ENCODE measurements at regions not wholly inside any gene's neighbourhood (a gene's known extent, or its start where the extent isn't known, plus 50 kb on each side); places are given as distances from the start of the nearest gene placed in this dataset.
A peak's percentile ranks its signal among the peaks of the same experiment; 100 is the strongest.

DNA sequence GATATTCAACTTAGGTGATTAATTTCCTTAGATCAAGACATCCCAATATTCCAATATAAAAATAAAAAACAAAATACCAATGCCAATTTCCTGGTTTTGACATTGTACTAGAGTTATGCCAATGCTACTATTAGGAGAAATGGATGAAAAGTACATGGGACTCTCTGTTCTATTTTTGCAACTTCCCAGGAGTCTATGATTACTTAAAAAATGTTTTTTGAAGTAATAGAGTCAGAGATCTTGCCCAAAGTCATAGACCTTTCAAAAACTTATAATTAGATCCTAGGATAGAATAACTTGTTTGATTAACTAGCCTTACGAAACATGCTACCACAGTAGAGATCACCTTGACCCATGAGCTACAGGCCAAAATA, 73.6 kb upstream of the MAOA start:
- intact Hi-C loops (cut with DNase I): no loop called here
- H3K36me3 ChIP-seq (ENCODE audit: insufficient read depth in 1 of 2, low read depth in 1 of 2): no peaks in the 10 kb centered on the region
- DNase-seq (no peak), ATAC-seq (no peak)
- H3K9me3 ChIP-seq: no peaks in the 10 kb centered on the region
- H3K27me3 ChIP-seq (ENCODE audit: insufficient read depth in 3 of 3, low read length in 2 of 3): peaks cover 0 to 6% (median 0%) of the 10 kb centered on the region in 3 donors
- no peak overlapping the region for H3K27ac ChIP-seq
- no peaks in the 10 kb centered on the region for H3K4me1 ChIP-seq
- TF ChIP-seq, protein P1, sequence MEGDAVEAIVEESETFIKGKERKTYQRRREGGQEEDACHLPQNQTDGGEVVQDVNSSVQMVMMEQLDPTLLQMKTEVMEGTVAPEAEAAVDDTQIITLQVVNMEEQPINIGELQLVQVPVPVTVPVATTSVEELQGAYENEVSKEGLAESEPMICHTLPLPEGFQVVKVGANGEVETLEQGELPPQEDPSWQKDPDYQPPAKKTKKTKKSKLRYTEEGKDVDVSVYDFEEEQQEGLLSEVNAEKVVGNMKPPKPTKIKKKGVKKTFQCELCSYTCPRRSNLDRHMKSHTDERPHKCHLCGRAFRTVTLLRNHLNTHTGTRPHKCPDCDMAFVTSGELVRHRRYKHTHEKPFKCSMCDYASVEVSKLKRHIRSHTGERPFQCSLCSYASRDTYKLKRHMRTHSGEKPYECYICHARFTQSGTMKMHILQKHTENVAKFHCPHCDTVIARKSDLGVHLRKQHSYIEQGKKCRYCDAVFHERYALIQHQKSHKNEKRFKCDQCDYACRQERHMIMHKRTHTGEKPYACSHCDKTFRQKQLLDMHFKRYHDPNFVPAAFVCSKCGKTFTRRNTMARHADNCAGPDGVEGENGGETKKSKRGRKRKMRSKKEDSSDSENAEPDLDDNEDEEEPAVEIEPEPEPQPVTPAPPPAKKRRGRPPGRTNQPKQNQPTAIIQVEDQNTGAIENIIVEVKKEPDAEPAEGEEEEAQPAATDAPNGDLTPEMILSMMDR (IDR thresholded peaks at IDR 0.05): no peak
- no peak overlapping the region for H3K4me3 ChIP-seq
- 89 to 100% (median 89%) methylated on average over 1 of the region's 1 CpG for WGBS, 3 donors

DNA sequence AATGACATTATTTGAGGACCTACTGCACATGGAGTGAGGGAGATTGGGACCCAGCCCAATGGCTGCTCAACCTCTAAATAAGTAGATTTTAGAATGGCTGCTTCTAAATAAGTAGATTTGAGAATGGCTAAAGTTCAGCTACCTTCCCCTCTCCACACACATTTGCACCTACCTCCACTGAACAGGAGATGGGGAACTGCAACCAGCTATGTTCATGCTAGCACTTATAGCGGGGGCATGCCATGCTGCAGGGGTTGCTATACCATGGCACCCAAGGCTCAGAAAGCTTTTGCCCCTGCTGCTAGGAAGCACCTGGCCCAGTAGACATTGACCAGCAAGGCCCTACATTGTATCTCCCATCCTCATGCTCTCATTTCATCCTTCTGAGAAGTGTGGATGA, 70.2 kb upstream of the MAOA start:
- H3K27ac ChIP-seq: no peak overlapping the region
- intact Hi-C loops (cut with DNase I): no loop called here
- H3K36me3 ChIP-seq (ENCODE audit: insufficient read depth in 1 of 2, low read depth in 1 of 2): no peaks in the 10 kb centered on the region
- no peak overlapping the region for H3K4me3 ChIP-seq
- ATAC-seq (no peak), DNase-seq (no peak)
- no peaks in the 10 kb centered on the region for H3K4me1 ChIP-seq
- TF ChIP-seq, protein P1 (IDR thresholded peaks at IDR 0.05): no peak
- H3K27me3 ChIP-seq (ENCODE audit: insufficient read depth in 3 of 3, low read length in 2 of 3): peaks cover 0 to 6% (median 0%) of the 10 kb centered on the region in 3 donors
- no peaks in the 10 kb centered on the region for H3K9me3 ChIP-seq
- 86 to 94% (median 87%) methylated on average over 1 of the region's 1 CpG for WGBS, 3 donors

DNA sequence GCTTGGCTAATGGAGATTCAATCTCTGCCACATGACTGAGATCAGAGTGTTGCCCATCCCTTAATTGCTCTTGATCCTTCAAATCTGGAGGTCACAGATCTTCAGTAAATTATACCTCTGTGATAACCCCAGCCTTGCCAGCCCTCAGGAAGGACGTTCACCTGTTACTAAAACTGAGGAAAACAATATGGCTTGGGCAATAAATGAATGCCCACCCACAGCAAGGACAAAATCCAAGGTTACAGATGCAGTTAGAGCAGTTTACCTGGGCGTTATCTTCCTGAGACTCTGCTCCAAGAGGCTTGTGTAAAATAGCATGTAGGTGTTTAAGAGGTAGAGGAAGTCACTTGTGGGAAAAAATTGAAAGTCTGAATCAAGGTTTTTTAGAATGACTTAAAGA, 69.3 kb upstream of the MAOA start:
- 43 to 67% (median 61%) methylated on average over 2 of the region's 2 CpGs for WGBS, 3 donors
- no peaks in the 10 kb centered on the region for H3K36me3 ChIP-seq (ENCODE audit: insufficient read depth in 1 of 2, low read depth in 1 of 2)
- TF ChIP-seq, protein P1 (IDR thresholded peaks at IDR 0.05): no peak
- ATAC-seq: no peak
- no peak for DNase-seq
- H3K4me1 ChIP-seq: no peaks in the 10 kb centered on the region
- no peak overlapping the region for H3K4me3 ChIP-seq
- H3K27me3 ChIP-seq (ENCODE audit: insufficient read depth in 3 of 3, low read length in 2 of 3): peaks cover 0 to 6% (median 0%) of the 10 kb centered on the region in 3 donors
- intact Hi-C loops (cut with DNase I): no loop called here
- no peaks in the 10 kb centered on the region for H3K9me3 ChIP-seq
- H3K27ac ChIP-seq: no peak overlapping the region

DNA sequence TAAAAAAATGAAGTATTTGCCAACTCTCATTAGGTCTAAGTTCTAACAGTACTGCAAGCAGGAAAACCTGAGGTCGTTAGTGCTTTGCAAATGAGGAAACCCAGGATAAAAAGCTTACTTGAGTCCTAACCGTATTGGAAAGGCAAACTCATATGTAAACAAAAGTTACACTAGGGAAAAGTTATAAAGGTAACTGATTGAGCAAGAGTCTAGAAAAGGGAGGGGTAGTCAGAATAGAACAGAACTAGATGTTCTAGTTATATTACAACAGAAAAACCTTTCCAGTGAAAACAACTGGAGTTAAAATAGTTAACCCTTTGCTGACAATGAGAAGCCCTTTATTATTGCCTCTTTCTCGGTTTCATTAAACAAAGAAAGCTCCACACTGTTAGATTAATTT, 66.4 kb upstream of the MAOA start:
- ATAC-seq (peak in 3 of 4 donors; percentile 35 to 85 (median 45)), DNase-seq (no peak)
- H3K4me3 ChIP-seq: no peak overlapping the region
- intact Hi-C loops (cut with DNase I): no loop called here
- TF ChIP-seq, protein P1 (IDR thresholded peaks at IDR 0.05): no peak
- H3K36me3 ChIP-seq (ENCODE audit: insufficient read depth in 1 of 2, low read depth in 1 of 2): no peaks in the 10 kb centered on the region
- no peaks in the 10 kb centered on the region for H3K9me3 ChIP-seq
- no peaks in the 10 kb centered on the region for H3K27me3 ChIP-seq (ENCODE audit: insufficient read depth in 3 of 3, low read length in 2 of 3)
- 10 to 24% (median 15%) methylated on average over 3 of the region's 3 CpGs for WGBS, 3 donors
- no peak overlapping the region for H3K27ac ChIP-seq
- no peaks in the 10 kb centered on the region for H3K4me1 ChIP-seq

DNA sequence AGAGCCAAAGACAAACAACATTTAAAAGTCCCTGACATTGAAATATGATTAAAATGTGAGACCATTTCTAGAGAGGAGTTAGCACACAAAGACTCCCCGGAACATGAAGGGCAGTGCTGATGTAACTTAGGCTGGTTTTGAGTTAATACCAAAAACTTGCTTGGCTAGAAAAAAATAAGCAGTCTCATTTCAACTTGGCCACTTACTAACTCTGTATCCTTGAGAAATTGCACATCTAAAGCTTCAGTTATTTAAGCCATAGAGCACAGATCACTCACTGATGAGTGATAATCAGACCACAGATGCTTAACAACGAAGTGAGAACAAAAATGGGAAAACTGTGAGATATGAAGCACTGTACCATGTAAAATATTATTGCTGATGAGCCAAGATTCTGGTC, 65.9 kb upstream of the MAOA start:
- ATAC-seq (peak in 2 of 4 donors; percentile 26 to 59), DNase-seq (no peak)
- TF ChIP-seq, protein P1 (IDR thresholded peaks at IDR 0.05): no peak
- Histone ChIP-seq H3K36me3 (ENCODE audit: insufficient read depth in 1 of 2, low read depth in 1 of 2) (no peaks in the 10 kb centered on the region), H3K27ac (no peak overlapping the region), H3K4me1 (no peaks in the 10 kb centered on the region), H3K27me3 (ENCODE audit: insufficient read depth in 3 of 3, low read length in 2 of 3) (no peaks in the 10 kb centered on the region), H3K9me3 (no peaks in the 10 kb centered on the region), H3K4me3 (no peak overlapping the region)
- intact Hi-C loops (cut with DNase I): no loop called here
- WGBS, 3 donors: 27 to 54% (median 44%) methylated on average over 2 of the region's 2 CpGs
